ENCODE measurements at regions not wholly inside any gene's neighbourhood (a gene's known extent, or its start where the extent isn't known, plus 50 kb on each side); places are given as distances from the start of the nearest gene placed in this dataset.

DNA sequence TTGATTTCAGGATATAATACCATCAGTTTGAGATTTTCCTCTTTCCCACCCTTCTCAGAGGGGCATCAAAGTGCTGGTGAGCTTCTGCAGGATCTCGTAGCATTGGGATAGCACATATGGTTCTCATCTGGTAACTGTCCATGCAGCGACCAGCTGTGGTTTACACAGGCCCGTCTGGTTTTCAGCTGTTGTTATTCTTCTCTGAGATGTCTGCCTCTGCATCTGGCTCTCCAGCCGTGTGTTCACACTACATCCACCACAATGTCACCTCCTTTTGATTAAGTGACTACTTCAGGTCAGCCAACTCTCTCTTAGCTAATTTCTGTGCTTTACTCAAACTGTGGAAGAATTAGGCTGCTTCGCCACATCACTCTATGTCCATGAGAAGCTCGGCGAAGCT is 676.7 kb upstream of the TENM3 start:
- no peak for DNase-seq (ENCODE audit: low spot score)
- no peaks in the 10 kb centered on the region for H3K36me3 Mint-ChIP-seq (ENCODE audit: low read depth)
- H3K9me3 Mint-ChIP-seq = no peaks in the 10 kb centered on the region
- no peak overlapping the region for H3K27ac Mint-ChIP-seq
- no peaks in the 10 kb centered on the region for H3K27me3 Mint-ChIP-seq (ENCODE audit: low read depth)
- no peak overlapping the region for H3K4me3 Mint-ChIP-seq (ENCODE audit: low read depth)
- intact Hi-C loops (cut with micrococcal nuclease) = no loop called here
- H3K4me1 Mint-ChIP-seq (ENCODE audit: low read depth) = no peaks in the 10 kb centered on the region

DNA sequence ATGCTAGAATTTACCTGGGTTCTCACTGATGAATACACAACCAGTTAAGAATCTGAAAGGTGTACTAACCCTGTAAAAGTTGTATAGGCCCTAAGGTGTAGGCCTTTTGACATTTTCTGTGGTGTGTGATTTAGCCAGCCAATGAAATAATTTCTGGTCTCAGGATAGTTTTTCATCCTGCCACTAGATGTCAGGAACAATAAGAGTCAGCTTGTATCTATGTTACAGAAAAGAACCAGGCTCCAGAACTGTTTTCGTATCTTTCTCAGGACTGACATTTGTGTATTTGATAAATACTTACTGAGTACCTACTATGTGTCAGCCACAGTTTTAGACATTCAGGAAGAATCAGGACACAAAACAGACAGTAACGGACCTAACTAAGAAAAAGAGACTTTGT is 673.6 kb upstream of the TENM3 start:
- Mint-ChIP-seq H3K9me3 (no peaks in the 10 kb centered on the region), H3K27me3 (ENCODE audit: low read depth) (no peaks in the 10 kb centered on the region), H3K36me3 (ENCODE audit: low read depth) (no peaks in the 10 kb centered on the region), H3K4me3 (ENCODE audit: low read depth) (no peak overlapping the region), H3K4me1 (ENCODE audit: low read depth) (no peaks in the 10 kb centered on the region), H3K27ac (no peak overlapping the region)
- intact Hi-C loops (cut with micrococcal nuclease) = no loop called here
- no peak for DNase-seq (ENCODE audit: low spot score)

DNA sequence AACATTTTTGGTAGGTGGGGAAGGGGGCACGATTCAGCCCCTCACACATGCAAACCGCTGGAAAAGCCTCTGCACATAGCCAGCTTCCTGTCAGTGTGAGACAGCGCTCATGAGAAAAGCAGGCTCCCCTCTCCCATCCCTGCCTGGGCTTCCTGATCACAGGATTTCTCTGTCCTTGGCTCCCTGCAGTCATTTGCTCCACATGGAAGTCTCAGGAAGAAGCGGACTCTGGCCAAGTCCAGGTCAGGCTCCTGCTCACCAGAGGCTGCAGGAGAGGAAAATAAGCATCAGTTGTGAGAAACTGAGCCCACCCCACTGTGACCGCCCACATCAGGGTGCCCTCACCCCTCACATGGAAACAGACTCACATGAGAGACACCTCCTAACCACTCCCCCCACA is 664.3 kb upstream of the TENM3 start:
- intact Hi-C loops (cut with micrococcal nuclease) = no loop called here
- Mint-ChIP-seq H3K27me3 (ENCODE audit: low read depth) (no peaks in the 10 kb centered on the region), H3K36me3 (ENCODE audit: low read depth) (no peaks in the 10 kb centered on the region), H3K27ac (no peak overlapping the region), H3K4me3 (ENCODE audit: low read depth) (no peak overlapping the region), H3K9me3 (peaks cover 7% of the 10 kb centered on the region), H3K4me1 (ENCODE audit: low read depth) (no peaks in the 10 kb centered on the region)
- DNase-seq (ENCODE audit: low spot score) = no peak

DNA sequence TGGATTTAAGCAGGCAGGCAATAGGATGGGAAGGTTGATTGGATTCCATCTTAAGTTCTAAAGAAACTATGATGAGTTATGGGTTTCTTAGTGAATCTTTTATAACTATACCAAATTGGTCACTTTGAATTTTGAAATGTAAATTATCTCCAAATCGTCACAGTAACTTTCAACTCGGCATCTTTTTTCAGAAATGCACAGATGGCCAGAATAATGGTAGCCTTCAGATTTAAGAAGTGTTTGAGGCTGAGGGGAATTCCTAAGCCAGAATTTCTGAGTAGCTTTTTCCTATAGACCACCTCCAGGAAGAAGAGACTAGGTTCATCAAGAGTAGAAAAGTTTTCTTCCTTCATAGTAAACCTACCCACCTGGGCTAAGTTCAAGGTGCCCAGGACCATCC is 663.7 kb upstream of the TENM3 start:
- intact Hi-C loops (cut with micrococcal nuclease) = no loop called here
- Mint-ChIP-seq H3K27ac (no peak overlapping the region), H3K36me3 (ENCODE audit: low read depth) (no peaks in the 10 kb centered on the region), H3K27me3 (ENCODE audit: low read depth) (no peaks in the 10 kb centered on the region), H3K4me1 (ENCODE audit: low read depth) (no peaks in the 10 kb centered on the region), H3K9me3 (peaks cover 7% of the 10 kb centered on the region), H3K4me3 (ENCODE audit: low read depth) (no peak overlapping the region)
- no peak for DNase-seq (ENCODE audit: low spot score)

GRCh38 chr4:181581983-181582382 is 661.2 kb upstream of the TENM3 start:
- Mint-ChIP-seq H3K27me3 (ENCODE audit: low read depth) (no peaks in the 10 kb centered on the region), H3K36me3 (ENCODE audit: low read depth) (no peaks in the 10 kb centered on the region), H3K4me1 (ENCODE audit: low read depth) (no peaks in the 10 kb centered on the region), H3K27ac (no peak overlapping the region), H3K4me3 (ENCODE audit: low read depth) (no peak overlapping the region), H3K9me3 (peaks cover 9% of the 10 kb centered on the region)
- intact Hi-C loops (cut with micrococcal nuclease) = no loop called here
- DNase-seq (ENCODE audit: low spot score) = no peak

DNA sequence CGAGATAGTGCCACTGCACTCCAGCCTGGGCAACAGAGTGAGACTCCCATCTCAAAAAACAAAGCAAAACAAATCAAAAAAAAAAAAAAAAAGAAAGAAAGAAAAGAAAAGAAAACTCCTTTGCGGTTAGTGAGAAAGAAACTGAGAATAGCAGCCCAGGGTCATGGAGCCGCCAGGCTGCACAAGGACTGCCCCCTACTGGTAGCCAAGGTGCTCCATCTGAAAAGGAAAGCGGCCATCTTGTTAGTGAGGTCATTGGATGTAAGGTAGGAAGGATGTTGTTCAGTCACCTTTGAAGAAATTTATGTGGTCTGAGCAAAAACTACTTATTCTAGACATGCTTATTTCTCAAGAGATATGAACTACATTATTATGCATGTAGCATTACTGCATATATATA is 660.6 kb upstream of the TENM3 start:
- Mint-ChIP-seq H3K4me1 (ENCODE audit: low read depth) (no peaks in the 10 kb centered on the region), H3K27ac (no peak overlapping the region), H3K4me3 (ENCODE audit: low read depth) (no peak overlapping the region), H3K36me3 (ENCODE audit: low read depth) (no peaks in the 10 kb centered on the region), H3K27me3 (ENCODE audit: low read depth) (no peaks in the 10 kb centered on the region), H3K9me3 (peaks cover 13% of the 10 kb centered on the region)
- intact Hi-C loops (cut with micrococcal nuclease) = no loop called here
- no peak for DNase-seq (ENCODE audit: low spot score)

- no peaks in the 10 kb centered on the region for H3K36me3 Mint-ChIP-seq (ENCODE audit: low read depth)
- no peak overlapping the region for H3K27ac Mint-ChIP-seq
- H3K4me1 Mint-ChIP-seq (ENCODE audit: low read depth) = no peaks in the 10 kb centered on the region
- peaks cover 18% of the 10 kb centered on the region for H3K9me3 Mint-ChIP-seq
- H3K27me3 Mint-ChIP-seq (ENCODE audit: low read depth) = no peaks in the 10 kb centered on the region
- intact Hi-C loops (cut with micrococcal nuclease) = no loop called here
- H3K4me3 Mint-ChIP-seq (ENCODE audit: low read depth) = no peak overlapping the region
- DNase-seq (ENCODE audit: low spot score) = no peak
Observed at GRCh38 chr4:181588733-181589302, 654.4 kb upstream of the TENM3 start.

DNA sequence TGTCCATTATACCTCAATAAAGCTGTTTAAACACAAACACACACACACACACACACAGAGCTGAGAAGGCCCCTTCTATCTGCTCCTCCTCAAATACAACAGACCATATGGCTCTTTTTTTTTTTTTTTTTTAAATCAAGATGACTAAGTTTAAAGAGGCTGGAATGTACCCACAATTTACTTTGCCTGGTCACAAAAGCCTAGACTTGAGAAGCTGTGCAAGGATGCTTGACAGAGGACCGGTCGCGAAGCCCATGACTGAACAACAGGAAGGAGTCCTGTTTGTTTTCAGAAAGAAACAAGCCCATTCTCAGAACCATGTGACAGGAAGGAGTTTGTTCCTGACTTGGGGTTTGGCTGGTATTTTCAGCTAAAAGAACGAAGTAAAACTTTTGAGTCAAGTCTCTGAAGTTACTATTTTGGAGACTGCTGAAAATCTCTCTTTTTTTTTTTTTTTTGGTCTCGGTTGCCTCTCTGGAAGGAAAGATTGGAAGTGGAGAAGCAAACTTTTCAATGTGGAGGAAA is 650.9 kb upstream of the TENM3 start:
- H3K4me3 Mint-ChIP-seq (ENCODE audit: low read depth) = no peak overlapping the region
- H3K27ac Mint-ChIP-seq = no peak overlapping the region
- DNase-seq (ENCODE audit: low spot score) = no peak
- peaks cover 18% of the 10 kb centered on the region for H3K9me3 Mint-ChIP-seq
- no peaks in the 10 kb centered on the region for H3K36me3 Mint-ChIP-seq (ENCODE audit: low read depth)
- no peaks in the 10 kb centered on the region for H3K4me1 Mint-ChIP-seq (ENCODE audit: low read depth)
- no peaks in the 10 kb centered on the region for H3K27me3 Mint-ChIP-seq (ENCODE audit: low read depth)
- intact Hi-C loops (cut with micrococcal nuclease) = no loop called here

GRCh38 chr4:181593703-181594102 is 649.5 kb upstream of the TENM3 start:
- Mint-ChIP-seq H3K27me3 (ENCODE audit: low read depth) (no peaks in the 10 kb centered on the region), H3K9me3 (peaks cover 10% of the 10 kb centered on the region), H3K27ac (no peak overlapping the region), H3K4me3 (ENCODE audit: low read depth) (no peak overlapping the region), H3K4me1 (ENCODE audit: low read depth) (no peaks in the 10 kb centered on the region), H3K36me3 (ENCODE audit: low read depth) (no peaks in the 10 kb centered on the region)
- DNase-seq (ENCODE audit: low spot score) = no peak
- intact Hi-C loops (cut with micrococcal nuclease) = no loop called here

DNA sequence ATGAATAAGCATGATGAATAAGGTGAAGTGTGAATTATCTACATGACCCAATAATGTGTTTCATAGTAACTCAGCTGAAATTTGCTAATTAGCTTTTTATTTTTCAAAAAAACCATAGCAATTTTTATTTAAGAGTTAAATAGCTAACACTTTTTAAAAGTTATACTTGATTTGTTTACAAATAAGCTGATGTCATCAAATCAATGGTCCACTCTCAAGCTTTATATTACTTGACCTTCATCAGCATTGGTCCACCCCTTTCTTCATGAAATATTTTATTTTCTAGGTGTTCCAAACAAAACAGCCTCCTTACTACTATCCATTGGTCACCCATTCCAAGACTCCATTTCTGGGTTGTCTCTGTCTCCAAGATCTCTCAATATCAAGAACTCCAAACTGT is 649.0 kb upstream of the TENM3 start:
- Mint-ChIP-seq H3K27me3 (ENCODE audit: low read depth) (no peaks in the 10 kb centered on the region), H3K4me3 (ENCODE audit: low read depth) (no peak overlapping the region), H3K36me3 (ENCODE audit: low read depth) (no peaks in the 10 kb centered on the region), H3K9me3 (peaks cover 10% of the 10 kb centered on the region), H3K4me1 (ENCODE audit: low read depth) (no peaks in the 10 kb centered on the region), H3K27ac (no peak overlapping the region)
- no peak for DNase-seq (ENCODE audit: low spot score)
- intact Hi-C loops (cut with micrococcal nuclease) = no loop called here

DNA sequence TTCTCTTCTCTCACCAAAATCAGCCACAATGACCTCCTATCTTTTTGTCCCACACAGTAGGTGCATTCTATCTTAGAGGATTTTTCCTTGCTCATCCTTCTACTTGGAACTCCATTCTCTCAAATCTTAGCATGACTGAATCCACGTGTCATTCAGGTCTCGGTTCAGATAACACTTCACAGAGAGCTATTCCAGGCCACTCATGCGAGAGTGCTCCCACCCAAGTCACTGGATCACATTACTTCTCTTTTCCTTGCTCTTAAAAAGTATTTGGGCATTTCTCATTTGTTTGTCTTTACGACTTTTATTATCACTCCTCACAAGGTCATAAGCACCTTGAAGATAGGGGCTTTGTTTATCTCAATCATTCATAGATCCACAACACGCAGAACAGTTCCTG is 647.5 kb upstream of the TENM3 start:
- H3K9me3 Mint-ChIP-seq = peaks cover 10% of the 10 kb centered on the region
- H3K4me3 Mint-ChIP-seq (ENCODE audit: low read depth) = no peak overlapping the region
- H3K27me3 Mint-ChIP-seq (ENCODE audit: low read depth) = no peaks in the 10 kb centered on the region
- no peaks in the 10 kb centered on the region for H3K4me1 Mint-ChIP-seq (ENCODE audit: low read depth)
- no peaks in the 10 kb centered on the region for H3K36me3 Mint-ChIP-seq (ENCODE audit: low read depth)
- intact Hi-C loops (cut with micrococcal nuclease) = no loop called here
- no peak overlapping the region for H3K27ac Mint-ChIP-seq
- DNase-seq (ENCODE audit: low spot score) = no peak

DNA sequence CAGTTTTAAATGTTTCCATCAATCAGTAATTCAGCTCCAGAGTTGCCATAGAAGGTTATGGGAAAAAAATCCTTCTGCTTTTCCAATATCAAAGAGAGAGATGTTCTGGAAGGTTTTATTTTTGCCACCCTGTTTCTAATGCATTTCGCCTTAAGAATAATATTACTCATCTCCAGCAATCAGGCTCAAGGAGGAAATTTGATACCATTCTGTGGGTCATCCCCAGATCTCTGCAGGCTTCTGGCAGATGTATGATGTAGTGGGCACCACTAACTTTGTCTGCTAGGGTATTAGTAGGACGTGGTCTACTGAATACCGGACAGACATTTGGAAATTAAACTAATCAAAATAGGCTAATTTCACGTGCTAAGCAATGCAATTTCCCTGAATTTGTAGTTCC is 645.4 kb upstream of the TENM3 start:
- Mint-ChIP-seq H3K4me3 (ENCODE audit: low read depth) (no peak overlapping the region), H3K36me3 (ENCODE audit: low read depth) (no peaks in the 10 kb centered on the region), H3K27me3 (ENCODE audit: low read depth) (no peaks in the 10 kb centered on the region), H3K9me3 (peaks cover 10% of the 10 kb centered on the region), H3K27ac (no peak overlapping the region), H3K4me1 (ENCODE audit: low read depth) (no peaks in the 10 kb centered on the region)
- intact Hi-C loops (cut with micrococcal nuclease) = no loop called here
- no peak for DNase-seq (ENCODE audit: low spot score)

DNA sequence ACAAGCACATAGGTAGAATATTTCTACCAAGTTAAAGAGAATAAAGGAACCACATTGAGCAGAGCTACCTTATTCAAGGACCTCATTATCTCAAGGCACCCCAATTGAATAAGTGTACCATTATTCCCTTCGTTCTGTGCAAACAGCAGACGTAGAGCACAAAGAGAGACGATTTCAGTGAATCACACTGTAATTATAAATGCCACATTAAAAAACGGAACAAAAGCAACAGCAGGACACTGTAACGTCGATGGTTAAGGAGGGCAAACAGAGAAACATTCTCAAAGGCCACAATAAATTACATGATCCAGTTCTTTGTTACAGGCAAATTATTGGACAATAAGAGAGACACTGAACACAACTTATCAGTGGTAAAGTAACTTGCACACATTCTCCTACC is 644.1 kb upstream of the TENM3 start:
- DNase-seq (ENCODE audit: low spot score) = no peak
- Mint-ChIP-seq H3K27me3 (ENCODE audit: low read depth) (no peaks in the 10 kb centered on the region), H3K9me3 (peaks cover 5% of the 10 kb centered on the region), H3K36me3 (ENCODE audit: low read depth) (no peaks in the 10 kb centered on the region), H3K4me3 (ENCODE audit: low read depth) (no peak overlapping the region), H3K27ac (no peak overlapping the region), H3K4me1 (ENCODE audit: low read depth) (no peaks in the 10 kb centered on the region)
- intact Hi-C loops (cut with micrococcal nuclease) = no loop called here

DNA sequence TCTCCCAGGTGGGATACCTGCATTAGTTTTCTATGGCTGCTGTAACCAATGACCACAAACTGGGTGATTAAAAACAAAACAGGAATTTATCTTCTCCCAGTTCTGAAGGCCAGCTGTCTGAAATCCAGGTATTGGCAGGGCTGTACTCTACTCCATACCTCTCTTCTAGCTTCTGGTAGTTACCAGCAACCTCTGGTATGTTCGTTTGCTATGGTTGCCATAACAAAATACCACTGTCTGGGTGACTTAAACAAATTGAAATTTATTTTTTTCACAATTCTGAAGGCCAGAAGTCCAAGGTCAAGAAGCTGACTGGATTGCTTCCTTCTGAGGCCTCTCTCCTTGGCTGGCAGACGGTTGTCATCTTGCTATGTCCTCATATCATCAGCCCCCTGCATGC is 642.1 kb upstream of the TENM3 start:
- Mint-ChIP-seq H3K4me3 (ENCODE audit: low read depth) (no peak overlapping the region), H3K27ac (no peak overlapping the region), H3K9me3 (peaks cover 4% of the 10 kb centered on the region), H3K36me3 (ENCODE audit: low read depth) (no peaks in the 10 kb centered on the region), H3K27me3 (ENCODE audit: low read depth) (no peaks in the 10 kb centered on the region), H3K4me1 (ENCODE audit: low read depth) (no peaks in the 10 kb centered on the region)
- DNase-seq (ENCODE audit: low spot score) = no peak
- intact Hi-C loops (cut with micrococcal nuclease) = no loop called here

All from activated T-helper 2 cell treated with anti-CD3 and anti-CD28 coated beads, Interferon-gamma antibody, Interleukin-2, Interleukin-4, amounts not matched to agents 10 μg/mL and 5 μg/mL and 100 μg/mL, durations not matched to agents 14 hours and 24 hours and 36 hours (primary cell).